Hematopoietic multipotent progenitor cell treated with erythropoietin and hydrocortisone succinate and interleukin-3 and kit ligand, for 6 days (in vitro differentiated cells): ENCODE measurements at regions not wholly inside any gene's neighbourhood (a gene's known extent, or its start where the extent isn't known, plus 50 kb on each side); places are given as distances from the start of the nearest gene placed in this dataset.

Source experiments
- DNase-seq: peaks from one replicate; pipeline ENCODE4 v3.0.0-alpha.2; 2015

DNA sequence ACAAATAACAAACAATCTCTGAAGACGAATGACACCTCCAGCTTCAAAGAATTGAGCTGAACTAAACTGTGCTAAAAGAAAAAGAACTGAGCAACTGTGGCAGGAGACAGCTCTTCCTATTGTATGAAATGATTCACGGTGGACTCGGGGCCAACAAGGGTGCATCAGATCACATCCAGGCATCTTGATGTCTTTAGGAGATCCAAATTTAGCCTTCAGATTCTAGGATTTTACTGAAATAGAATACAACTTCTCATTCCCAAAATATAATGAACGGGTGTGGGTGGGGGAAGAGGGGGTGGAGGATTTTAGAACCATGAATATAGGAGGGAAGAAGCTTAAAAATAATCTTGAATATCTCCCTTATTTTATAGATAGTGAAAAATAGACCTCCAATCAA, 631.8 kb downstream of the ELAVL2 start:
- DNase-seq, result no peak

DNA sequence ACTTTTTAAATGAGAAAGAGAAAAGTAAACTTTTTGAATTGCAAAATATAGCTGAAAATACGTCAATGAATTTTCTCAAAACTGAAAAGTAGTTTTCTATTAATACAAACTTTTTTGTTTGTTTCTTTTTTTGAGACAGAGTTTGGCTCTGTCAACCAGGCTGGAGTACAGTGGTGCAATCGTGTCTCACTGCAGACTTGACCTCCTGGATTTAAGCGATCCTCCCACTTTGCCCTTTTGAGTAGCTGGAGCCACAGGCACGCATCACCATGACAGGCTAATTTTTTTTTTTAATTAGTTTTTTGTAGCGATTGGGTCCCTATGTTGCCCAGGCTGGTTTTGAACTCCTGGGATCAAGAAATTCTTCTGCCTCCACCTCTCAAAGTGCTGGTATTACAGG, 610.4 kb downstream of the ELAVL2 start:
- no peak for DNase-seq

GRCh38 chr9:23219471-23219870, 606.6 kb downstream of the ELAVL2 start:
- DNase-seq, result no peak

DNA sequence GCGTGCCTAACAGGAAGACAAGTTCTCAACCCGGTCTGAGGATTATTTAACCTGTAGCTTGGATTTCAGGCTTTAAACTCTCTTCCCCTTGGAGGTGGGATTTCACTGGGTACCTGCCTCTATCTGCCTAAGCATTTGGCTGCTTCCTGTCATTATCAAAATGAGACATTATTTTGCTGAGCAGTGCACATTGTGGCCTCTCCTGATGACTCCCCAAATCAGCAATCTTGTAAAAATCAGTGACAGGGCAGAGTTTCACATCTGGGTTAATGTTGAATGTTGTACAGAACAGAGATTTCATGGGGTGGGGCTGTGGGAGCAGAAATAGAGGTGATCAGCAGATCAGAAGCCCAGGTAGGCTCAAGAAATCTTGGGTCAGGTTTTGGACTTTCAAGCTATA, 605.9 kb downstream of the ELAVL2 start:
- DNase-seq, result no peak

- no peak for DNase-seq
These were observed 605.1 kb downstream of the ELAVL2 start for GRCh38 chr9:23220957-23221356.

DNA sequence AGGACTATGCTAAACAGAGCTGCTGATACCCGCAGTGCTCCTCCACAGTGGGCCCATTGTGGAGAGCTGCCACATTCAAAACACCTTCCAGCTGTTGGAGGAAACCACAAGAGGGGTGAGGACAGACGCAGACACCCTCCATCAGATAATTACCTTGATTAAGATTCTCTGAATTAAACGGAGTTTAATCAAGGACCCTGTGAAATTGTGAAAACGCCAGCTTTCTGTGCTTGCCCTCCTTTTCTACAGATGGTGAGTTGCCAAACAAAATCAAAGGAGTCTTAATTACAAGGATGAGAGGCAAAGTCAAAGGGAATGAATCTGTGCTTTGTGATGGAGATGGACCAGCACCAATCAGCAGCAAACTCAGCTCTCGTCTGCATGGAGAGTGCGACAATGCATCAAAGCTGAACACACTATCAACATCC, 596.1 kb downstream of the ELAVL2 start:
- no peak for DNase-seq

- no peak for DNase-seq
These were observed 593.2 kb downstream of the ELAVL2 start for GRCh38 chr9:23232831-23233230.

GRCh38 chr9:23243523-23243922, 582.5 kb downstream of the ELAVL2 start:
- no peak for DNase-seq

GRCh38 chr9:23245067-23245466, 581.0 kb downstream of the ELAVL2 start:
- no peak for DNase-seq

DNA sequence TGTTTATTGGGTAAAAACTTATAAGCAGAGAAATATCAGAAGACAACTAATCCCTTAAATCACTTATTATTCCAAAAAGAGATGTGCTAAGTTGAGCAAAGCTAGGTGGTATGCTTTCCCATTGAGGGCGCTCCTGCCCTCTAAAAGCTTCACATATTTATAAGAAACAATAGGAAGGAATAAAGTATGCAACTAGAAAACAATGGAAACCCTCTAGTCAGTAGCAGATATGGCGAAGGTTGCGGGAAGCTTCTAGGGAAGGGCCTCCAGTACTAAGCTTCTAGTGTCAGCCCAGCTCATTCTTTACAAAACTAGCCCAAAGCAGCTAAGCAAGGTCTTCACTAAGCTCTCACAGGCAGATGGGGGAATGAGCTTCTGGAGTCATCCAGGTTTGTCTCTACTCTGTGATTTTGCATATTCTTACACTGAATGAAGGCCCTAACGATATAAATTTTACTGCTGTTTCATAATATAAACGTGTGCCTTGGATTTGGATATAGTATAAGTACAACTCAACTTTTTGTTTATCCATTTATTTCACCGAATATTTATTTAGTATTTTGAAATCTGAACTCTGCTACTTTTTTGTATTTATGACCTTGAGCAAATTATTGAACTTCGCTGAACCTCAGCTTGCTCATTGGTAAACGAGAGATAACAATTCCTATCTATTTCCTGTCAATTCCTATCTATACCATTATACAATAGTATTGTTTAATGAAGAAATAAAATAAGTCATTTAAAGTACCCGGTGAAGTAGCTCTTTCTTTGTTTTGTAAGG, 571.4 kb downstream of the ELAVL2 start:
- no peak for DNase-seq

- DNase-seq, result no peak
These were observed 570.7 kb downstream of the ELAVL2 start for GRCh38 chr9:23255346-23255745.

- DNase-seq, result no peak
These were observed 567.5 kb downstream of the ELAVL2 start for GRCh38 chr9:23258569-23258968.

- DNase-seq, result no peak
These were observed 547.5 kb downstream of the ELAVL2 start for GRCh38 chr9:23278561-23278960.

GRCh38 chr9:23287390-23287789, 538.6 kb downstream of the ELAVL2 start:
- no peak for DNase-seq

DNA sequence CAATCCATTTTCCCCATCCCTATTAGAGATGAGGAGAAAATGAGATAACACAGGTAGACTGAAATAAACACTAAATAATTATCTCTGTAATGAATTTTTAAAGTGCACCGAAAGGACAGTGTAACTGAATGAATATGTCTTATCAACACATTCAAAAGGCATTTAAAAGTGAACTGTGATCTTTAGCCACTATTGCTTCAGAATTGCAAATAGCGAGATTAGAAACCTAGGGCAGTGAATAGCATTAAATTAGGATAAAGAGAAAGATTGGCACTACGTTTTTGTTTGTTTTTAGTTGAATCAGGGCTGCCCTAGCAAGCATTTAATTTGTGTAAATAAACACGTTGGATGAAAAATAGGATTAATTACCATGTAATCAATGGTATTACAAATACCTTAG, 537.5 kb downstream of the ELAVL2 start:
- no peak for DNase-seq

- DNase-seq, result no peak
These were observed 535.1 kb downstream of the ELAVL2 start for GRCh38 chr9:23290973-23291372.

DNA sequence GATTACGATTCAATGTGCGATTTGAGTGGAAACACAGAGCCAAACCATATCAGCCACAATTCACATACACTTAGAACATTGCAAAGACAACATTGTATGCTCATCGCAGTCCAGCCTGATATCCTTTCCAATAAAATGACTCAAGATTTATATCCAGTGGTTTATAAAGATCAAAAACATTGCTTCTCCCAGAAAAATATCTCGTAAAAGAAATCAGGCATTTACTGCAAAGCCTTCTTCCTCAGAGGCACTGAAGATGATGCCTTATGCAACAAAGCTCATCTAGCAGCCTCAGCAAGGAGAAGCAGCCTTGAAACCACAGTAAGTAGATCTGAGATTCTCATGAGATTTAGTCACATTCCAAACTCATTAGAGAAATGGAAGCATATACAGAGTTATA, 523.8 kb downstream of the ELAVL2 start:
- no peak for DNase-seq

- no peak for DNase-seq
These were observed 519.3 kb downstream of the ELAVL2 start for GRCh38 chr9:23306731-23307130.

DNA sequence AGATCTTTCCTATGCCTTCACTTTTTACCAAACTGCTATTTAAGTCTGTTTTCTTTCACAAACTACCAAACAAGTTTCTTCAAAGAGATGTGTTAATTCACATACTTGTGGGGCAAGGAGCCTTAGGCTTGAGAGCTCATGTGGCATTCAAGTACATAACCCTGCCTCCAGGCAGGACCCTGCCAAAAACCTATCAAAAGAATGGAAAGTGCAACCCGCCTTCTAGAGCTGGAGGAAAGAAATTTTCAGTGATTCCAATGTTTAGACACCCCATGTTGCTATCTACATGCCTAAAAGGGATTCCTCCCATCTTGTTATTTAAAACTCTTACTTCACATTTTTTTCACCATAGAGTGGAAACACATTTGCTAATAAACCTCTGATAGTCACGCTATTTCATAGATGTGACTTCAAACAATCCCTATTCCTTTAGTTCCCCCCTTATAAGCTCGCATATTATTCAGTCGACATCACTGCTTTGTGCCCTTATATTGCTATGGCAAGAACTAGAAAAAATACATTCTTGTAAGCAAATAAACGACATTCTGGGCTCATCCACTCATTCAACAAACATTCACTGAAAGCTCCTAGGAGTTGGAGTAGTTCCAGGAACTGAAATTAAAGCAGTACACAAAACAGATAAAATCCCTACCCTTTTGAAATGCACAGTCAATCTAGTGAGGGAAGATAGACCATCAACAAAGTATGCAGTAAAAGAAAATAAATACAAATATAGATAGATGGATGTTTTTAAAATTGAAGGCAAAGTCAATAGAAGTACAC, 518.1 kb downstream of the ELAVL2 start:
- no peak for DNase-seq

GRCh38 chr9:23309800-23310199, 516.2 kb downstream of the ELAVL2 start:
- DNase-seq, result no peak

DNA sequence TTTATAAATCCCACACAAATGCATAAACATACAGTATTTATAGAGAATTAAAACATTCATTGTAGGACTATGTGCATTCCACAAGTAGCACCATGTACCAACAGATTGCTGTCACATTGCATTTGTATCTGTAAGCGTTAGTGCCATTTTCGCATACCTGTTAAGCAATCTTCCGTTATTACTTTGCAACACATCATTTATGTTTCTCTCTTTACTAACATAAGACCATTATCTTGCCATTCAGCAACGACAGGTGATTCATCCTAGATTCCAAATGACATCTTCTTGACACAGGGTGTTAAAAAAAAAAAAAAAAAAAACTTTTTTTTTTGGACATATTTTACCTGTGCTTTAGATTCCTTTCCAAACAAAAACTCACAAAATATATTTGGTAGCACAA, 511.8 kb downstream of the ELAVL2 start:
- no peak for DNase-seq

GRCh38 chr9:23319092-23319491, 506.9 kb downstream of the ELAVL2 start:
- DNase-seq, result no peak

DNA sequence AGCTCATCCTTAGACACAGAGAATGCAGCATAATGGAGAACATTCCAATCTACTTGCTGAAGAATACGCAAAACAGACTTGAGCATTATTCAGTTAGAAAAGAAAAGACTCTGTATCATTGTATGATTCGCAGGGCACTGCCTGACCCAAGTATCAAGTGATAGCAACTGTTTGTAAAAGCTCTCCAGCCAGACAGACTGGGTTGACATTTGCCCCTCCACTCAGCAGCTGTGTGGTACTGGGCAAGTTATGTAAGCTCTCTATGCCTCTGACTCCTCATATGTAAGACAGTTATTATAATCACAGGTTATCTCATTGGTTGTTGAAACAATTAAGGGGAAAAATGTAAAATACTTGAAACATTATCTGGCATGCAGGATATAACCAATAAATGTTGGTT, 505.0 kb downstream of the ELAVL2 start:
- no peak for DNase-seq

GRCh38 chr9:23322392-23322791, 503.6 kb downstream of the ELAVL2 start:
- no peak for DNase-seq

- no peak for DNase-seq
These were observed 501.5 kb downstream of the ELAVL2 start for GRCh38 chr9:23324511-23324910.
